ENCODE measurements at regions not wholly inside any gene's neighbourhood (a gene's known extent, or its start where the extent isn't known, plus 50 kb on each side); places are given as distances from the start of the nearest gene placed in this dataset.

GRCh38 chr10:107371801-107372200 lies 207.3 kb upstream of the SORCS1 start (continued):
- TF ChIP-seq CREB1 (CRISPR knock-in tag; IDR thresholded peaks at IDR 0.05; ENCODE audit: low read depth): no peak
- no peak for TF ChIP-seq ZNF114 (CRISPR knock-in tag; IDR thresholded peaks at IDR 0.05)
- no peak for TF ChIP-seq ETS1 (IDR thresholded peaks at IDR 0.05)
- no peak for TF ChIP-seq POLR2AphosphoS5 (IDR thresholded peaks at IDR 0.05; ENCODE audit: low read depth)
- no peak for TF ChIP-seq STAT1 (IDR thresholded peaks at IDR 0.05; ENCODE audit: unreplicated experiment)
- TF ChIP-seq NANOG (IDR thresholded peaks at IDR 0.05; ENCODE audit: borderline replicate concordance): no peak
- TF ChIP-seq EZH2 (IDR thresholded peaks at IDR 0.05; ENCODE audit: low read depth, unreplicated experiment): no peak
- TF ChIP-seq ZNF331 (CRISPR knock-in tag; IDR thresholded peaks at IDR 0.05; ENCODE audit: low read depth): no peak
- TF ChIP-seq JUNB (IDR thresholded peaks at IDR 0.05; ENCODE audit: unreplicated experiment): no peak
- no peak for TF ChIP-seq REST (IDR thresholded peaks at IDR 0.05; ENCODE audit: unreplicated experiment)

GRCh38 chr10:107364872-107365271 lies 200.4 kb upstream of the SORCS1 start:
- TF ChIP-seq CTCF (conservative IDR thresholded peaks at IDR 0.05; ENCODE audit: low read depth in 2 of 2) (no peak), ETS1 (IDR thresholded peaks at IDR 0.05) (no peak), NANOG (IDR thresholded peaks at IDR 0.05; ENCODE audit: borderline replicate concordance) (no peak), EZH2 (IDR thresholded peaks at IDR 0.05; ENCODE audit: low read depth, unreplicated experiment) (no peak), STAT1 (IDR thresholded peaks at IDR 0.05; ENCODE audit: unreplicated experiment) (no peak), CREB1 (CRISPR knock-in tag; IDR thresholded peaks at IDR 0.05; ENCODE audit: low read depth) (no peak)
- Mint-ChIP-seq H3K4me3 (no peak overlapping the region), H3K27me3 (ENCODE audit: insufficient read depth, low read depth, poor library complexity) (no peaks in the 10 kb centered on the region), H3K4me1 (no peaks in the 10 kb centered on the region), H3K27ac (no peak overlapping the region), H3K9me3 (no peaks in the 10 kb centered on the region), H3K36me3 (ENCODE audit: low read depth) (no peaks in the 10 kb centered on the region)
- no peak for DNase-seq (ENCODE audit: low spot score)
- Histone ChIP-seq H3K4me1 (ENCODE audit: insufficient read depth) (no peaks in the 10 kb centered on the region), H3K4me3 (no peak overlapping the region), H4K20me1 (replicated peaks; ENCODE audit: insufficient read depth) (no peaks in the 10 kb centered on the region), H3K36me3 (ENCODE audit: insufficient read depth) (no peaks in the 10 kb centered on the region), H3K4me2 (no peak overlapping the region), H3K79me2 (replicated peaks; ENCODE audit: insufficient read depth) (no peaks in the 10 kb centered on the region), H3K27ac (ENCODE audit: low read depth) (no peak overlapping the region), H2AFZ (no peak overlapping the region), H3K27me3 (ENCODE audit: insufficient read depth) (no peaks in the 10 kb centered on the region), H3F3A (replicated peaks; ENCODE audit: low read depth) (no peaks in the 10 kb centered on the region), H3K9me2 (ENCODE audit: insufficient read depth) (0 out of 2 replicates have a peak, but pooled peaks cover 2% of the 10 kb centered on the region)
- no peak for ATAC-seq

Measured in GM23338 (cell line).